Non-pigmented ciliary epithelial cell (primary cell): ENCODE measurements at regions not wholly inside any gene's neighbourhood (a gene's known extent, or its start where the extent isn't known, plus 50 kb on each side); places are given as distances from the start of the nearest gene placed in this dataset.
A peak's percentile ranks its signal among the peaks of the same experiment; 100 is the strongest.
"Not testable (repeated sequence)": the region's sequence is repeated elsewhere in the genome, so short reads cannot be mapped to it uniquely, and the experiment has no call there.

Source experiments
- DNase-seq: peaks from one replicate; pipeline ENCODE4 v3.0.0-alpha.2; 2010; ENCODE audit warnings: low read depth

- DNase-seq = no peak
These were observed 94.0 kb upstream of the UMPS start for GRCh38 chr3:124636101-124636862.

GRCh38 chr3:124636863-124637296, 93.4 kb upstream of the UMPS start:
- DNase-seq = no peak

GRCh38 chr3:124639406-124640237, 90.6 kb upstream of the UMPS start:
- DNase-seq = no peak

DNA sequence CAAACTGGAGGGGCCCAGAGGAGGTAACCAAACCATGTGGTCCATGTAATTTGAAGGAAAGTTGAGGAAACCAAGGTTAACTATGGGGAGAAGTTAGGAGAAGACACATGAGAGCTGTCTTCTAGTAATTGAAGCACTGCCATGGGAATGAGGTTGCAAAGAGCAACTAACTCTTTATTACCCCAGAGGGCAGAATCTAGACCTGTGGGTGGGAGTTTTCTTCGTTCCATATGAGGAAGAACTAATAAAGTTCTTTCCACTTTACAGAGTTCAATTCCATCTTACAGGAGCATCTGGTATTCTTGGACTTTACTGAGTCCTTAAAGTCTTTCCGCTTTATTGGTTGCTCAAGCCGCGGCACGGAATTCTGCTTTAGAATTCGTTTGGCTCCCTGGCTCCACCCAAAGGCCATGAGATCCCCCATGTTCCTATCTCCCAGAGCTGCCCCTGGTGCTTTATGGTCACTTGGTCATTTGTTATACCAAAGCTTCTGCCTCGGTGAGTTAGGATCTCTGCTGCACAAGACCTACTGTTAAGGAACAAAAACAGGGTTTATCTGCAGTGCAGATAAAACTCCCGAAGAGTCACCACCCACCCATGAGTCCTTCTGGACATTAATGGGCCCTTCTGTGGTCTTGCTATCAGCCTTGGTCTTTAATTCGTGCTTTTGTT, 89.5 kb upstream of the UMPS start:
- DNase-seq = no peak

- no peak for DNase-seq
These were observed 86.8 kb upstream of the UMPS start for GRCh38 chr3:124643453-124643852.

DNA sequence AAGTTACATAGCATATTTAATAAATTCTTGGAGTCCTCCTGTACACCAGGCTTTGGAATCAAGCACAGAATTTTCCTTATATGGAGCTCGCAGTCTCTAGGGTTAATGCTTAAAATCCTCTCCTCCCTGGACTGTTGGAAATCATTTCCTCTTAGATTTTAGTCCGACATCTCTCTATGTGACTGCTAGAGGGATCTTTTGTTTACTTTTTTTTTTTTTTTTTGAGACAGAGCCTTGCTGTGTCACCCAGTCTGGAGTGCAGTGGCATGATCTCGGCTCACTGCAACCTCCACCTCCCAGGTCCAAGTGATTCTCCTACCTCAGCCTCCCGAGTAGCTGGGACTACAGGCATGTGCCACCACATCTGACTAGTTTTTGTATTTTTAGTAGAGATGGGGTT, 84.1 kb upstream of the UMPS start:
- DNase-seq = not testable (repeated sequence)

- DNase-seq = no peak
These were observed 81.7 kb upstream of the UMPS start for GRCh38 chr3:124648551-124648950.

DNA sequence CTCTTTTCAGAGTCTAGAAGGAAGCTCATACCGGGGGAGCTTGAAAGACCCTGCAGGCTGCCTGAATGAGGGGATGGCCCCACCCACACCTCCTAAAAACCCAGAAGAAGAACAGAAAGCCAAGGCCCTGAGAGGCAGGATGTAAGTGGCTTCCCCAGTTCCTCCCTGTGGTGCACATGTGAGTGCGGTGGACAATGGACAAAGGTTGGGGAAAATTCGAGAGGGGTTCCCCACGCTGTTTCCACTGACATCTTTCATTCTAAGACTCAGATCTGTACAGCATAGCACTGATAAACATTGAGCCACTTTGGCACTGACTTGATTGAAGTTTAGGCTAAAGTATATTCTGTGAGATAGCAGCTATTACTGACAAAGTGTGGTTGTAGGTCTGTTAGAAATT, 79.5 kb upstream of the UMPS start:
- no peak for DNase-seq

DNA sequence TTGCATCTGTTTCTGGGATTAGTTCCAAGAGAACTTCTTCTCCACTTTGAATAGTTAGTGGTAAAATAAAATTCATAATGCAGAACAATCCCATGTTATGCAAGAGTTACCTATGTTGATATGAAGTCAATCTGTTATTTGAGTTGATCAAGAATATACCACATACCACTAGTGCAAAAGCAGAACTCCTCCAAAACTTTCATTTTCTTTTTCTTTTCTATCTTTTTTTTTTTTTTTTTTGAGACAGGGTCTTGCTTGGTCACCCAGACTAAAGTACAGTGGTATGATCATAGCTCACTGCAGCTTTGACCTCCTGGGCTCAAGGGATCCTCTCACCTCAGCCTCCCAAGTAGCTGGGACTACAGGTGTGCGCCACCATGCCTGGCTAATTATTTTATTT, 78.8 kb upstream of the UMPS start:
- DNase-seq = not testable (repeated sequence)

DNA sequence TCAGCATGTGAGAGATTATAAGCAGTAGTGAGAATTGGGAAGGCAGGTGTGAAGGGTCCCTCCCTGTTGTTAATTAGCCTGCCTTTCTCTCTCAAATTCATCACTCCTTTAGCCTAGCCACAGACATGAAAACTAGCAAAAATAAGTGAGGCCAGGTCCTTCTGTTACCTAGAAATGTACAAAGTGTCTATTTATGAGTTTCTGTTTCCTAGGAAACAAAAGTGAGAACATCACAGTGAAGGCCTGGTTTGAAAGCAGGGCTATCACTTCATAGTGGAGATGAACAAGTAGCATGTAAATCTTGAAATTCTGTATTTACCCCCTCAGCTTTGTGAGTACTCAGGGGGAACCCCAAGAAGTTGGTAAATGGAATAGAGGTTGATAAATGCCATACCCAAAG, 78.2 kb upstream of the UMPS start:
- DNase-seq = no peak

DNA sequence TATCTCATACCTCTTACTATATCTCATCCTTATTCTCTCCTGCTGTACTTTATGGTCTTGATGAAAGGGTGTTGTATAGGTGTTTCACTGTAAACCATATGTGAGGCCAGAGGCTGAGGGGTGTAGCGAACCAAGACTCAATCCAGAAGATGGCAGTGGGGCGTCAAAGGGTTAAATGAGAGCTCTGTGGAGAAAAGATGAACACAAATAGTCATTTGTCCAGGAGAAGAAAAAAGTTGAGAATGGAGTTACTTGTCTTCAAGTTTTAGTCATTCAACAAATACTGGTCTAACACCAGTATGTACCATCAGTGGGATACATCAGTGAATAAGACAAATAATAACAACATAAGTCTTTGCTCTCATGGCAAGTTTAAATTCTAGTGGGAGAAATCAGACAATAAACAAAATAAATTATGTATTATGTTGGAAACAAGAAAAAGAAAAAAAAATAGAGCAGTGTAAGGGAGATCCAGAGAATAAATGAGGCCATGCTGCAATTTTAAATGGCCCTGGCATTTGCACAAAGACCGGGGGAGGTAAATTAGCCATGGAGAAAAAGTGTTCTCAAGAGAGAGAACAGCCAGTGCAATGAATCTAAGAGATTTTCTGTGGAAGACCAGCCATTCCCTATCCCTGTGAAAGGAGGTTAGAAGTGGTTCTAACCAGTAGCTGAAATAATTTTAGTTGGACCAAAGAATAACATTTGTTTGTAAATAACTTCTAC, 77.0 kb upstream of the UMPS start:
- no peak for DNase-seq

DNA sequence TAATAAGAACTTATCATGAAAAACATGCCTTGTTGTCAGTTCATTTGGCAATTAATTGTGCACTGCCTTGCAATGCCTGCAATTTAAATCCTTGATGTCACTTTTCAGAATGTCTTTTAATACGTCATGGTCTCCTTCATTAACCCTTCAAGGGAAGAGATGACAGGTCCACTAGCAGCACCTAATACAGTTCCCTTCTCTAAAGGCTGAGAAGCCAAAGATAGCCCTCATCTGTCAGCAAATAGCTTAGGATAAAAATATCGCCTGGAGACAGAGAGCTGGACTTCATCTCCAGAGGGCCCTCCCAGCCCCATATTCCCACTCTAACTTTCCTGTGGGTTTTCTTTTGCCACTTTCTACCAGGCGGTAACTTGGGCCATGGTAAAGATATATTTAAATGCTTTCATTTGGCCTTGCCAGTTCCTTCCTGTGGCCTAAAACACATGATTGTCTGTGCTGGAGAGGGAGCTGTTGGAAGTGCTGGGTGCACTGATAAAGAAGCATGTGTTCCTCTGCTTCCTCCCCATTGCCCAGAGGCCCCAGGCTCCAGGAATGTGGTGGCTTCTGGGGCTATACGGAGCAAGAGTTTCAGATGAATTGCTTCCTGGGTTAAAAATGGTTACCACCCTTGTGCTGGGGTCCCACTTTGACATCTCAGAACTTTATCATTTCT, 76.3 kb upstream of the UMPS start:
- DNase-seq = no peak

DNA sequence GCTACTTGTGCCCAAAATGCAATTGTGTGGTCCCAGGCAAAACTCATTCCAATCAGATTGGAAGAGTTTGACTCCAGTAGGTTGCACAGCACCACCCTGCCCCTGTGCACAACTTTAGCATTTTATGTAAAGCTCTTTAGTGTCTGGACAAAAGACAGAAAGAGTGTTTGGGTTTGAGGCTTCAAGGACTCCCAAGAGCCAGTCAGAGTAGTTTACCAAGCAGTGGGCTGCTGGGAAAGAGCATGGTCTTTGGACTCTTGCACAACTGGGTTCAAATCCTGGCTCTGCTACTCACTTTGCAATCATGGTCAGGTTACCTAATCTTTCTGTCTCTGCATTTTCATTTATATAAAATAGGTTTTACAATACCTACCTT, 75.8 kb upstream of the UMPS start:
- DNase-seq = no peak

DNA sequence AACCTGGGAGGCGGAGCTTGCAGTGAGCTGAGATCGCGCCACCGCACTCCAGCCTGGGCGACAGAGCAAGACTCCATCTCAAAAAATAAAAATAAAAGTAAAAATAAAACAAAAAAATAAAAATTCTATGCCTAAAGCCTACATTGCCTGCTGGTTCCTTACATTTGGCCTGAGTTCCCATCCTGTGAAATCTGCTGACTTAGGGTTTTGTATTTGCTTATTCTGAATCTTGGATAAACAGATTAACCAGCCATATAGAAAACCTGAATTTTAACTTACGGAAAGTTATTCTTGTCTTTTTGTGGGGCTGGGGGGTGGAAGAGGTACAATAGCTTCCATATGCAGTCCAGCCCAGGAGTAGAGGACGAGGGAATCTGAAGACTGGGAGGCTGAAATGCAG, 73.7 kb upstream of the UMPS start:
- no peak for DNase-seq

- no peak for DNase-seq
These were observed 73.1 kb upstream of the UMPS start for GRCh38 chr3:124657138-124657537.

GRCh38 chr3:124658270-124658669, 72.0 kb upstream of the UMPS start:
- no peak for DNase-seq

- no peak for DNase-seq
These were observed 71.1 kb upstream of the UMPS start for GRCh38 chr3:124659175-124659574.

GRCh38 chr3:124660599-124660998, 69.7 kb upstream of the UMPS start:
- DNase-seq = no peak

DNA sequence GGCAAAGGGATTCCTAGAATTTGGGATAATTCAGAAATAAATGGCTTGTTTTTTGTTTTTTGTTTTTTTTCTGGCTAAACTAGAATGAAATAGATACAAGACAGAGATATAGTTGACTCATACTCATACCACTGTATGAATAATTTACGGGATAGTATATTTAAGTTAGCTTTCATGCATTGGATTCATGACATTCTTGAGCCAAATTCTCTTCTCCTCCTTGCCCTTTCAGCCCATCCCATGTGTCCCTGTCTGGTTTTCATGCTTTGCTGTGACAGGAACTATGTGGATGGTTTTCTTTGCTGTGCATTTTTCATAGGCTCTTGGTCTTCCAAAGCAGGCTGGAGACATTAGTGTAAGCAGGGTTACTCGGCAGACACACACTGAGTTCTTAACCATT, 66.6 kb upstream of the UMPS start:
- peak; percentile 27 for DNase-seq

DNA sequence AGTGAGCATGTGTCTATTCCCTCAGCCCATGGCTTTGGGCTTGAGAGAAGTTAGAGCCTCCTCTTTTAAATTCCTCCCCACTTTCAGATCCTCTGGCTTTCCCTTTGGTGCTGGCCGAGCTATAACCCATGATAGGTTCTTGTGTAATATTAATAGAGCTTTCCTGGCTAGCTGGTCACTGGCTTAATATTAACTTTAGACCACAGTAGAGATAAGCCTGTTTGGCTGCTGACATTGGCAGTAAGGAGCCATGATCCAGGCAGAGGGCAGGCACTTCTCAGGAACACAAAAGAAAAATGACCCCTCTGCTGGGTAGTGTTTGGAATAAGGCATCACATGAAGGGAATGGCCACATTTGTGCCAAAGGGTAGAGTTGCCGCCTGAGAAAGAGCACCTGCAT, 65.4 kb upstream of the UMPS start:
- DNase-seq = no peak

DNA sequence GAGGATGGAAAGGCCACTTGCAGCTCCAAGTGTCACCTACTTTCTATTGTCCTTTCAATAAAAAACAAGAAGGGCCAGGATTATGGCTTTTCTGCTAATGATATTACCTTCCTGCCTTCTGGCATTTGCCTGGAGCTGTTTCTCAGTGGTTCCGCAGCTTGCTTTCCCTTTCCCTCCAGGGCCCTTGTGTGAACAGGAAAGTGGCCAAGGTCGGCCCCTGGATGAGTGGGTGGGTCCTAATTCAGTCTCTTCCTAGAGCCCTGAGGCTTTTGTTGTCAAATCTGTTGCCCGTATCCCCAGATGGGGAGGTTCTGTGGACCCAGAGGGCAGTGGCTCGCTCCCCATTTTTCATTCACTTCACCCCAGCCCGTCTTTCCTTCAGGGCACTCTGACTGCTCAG, 64.2 kb upstream of the UMPS start:
- no peak for DNase-seq

- peak; percentile 23 for DNase-seq
These were observed 60.8 kb upstream of the UMPS start for GRCh38 chr3:124669470-124669869.
